ENCODE measurements at regions not wholly inside any gene's neighbourhood (a gene's known extent, or its start where the extent isn't known, plus 50 kb on each side); places are given as distances from the start of the nearest gene placed in this dataset.

DNA sequence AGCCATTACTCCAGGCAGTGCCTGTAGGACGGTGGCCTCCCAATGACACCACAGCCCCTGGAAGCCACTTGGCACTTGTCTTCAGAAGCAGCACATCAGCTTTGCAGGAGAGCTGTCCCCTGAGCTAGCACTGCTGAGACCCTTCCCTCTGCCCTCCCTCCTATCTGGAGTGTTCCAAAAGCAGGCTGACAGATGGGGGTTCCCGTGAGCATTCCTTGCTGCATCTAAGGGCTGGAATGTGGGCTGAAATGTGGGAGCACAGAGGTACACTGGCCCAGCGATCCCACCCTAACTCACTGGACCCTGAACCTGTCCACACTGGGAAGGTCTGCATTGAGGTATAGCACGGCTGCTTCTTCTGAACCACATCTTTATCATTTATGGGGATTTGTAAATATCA lies 230.1 kb downstream of the ANAPC1 start:
- ATAC-seq = no peak
- Mint-ChIP-seq H3K27ac (no peak overlapping the region), H3K4me3 (no peak overlapping the region), H3K36me3 (no peaks in the 10 kb centered on the region), H3K4me1 (peaks cover 8% of the 10 kb centered on the region), H3K9me3 (no peaks in the 10 kb centered on the region), H3K27me3 (no peaks in the 10 kb centered on the region)

DNA sequence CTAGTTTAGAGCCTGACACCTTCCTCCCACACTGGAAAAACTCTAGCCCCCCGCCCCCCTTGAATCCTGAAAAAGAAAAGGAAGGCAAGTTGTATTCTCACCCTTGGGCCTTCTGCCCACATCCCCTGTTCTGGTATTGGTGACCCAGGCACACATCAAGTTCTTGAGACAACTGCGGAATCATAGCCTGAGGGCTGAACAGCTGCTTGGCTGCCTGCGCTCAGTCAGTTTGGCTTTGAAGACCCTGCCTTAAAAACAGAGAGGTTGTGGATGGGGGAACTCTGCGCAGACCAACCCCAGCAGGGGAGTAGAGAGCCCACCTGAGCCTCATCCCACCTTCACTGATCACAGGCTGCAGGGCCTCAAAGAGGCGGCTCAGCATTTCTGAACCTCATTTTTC lies 229.2 kb downstream of the ANAPC1 start:
- peaks cover 17% of the 10 kb centered on the region for H3K4me1 Mint-ChIP-seq
- no peaks in the 10 kb centered on the region for H3K36me3 Mint-ChIP-seq
- H3K27ac Mint-ChIP-seq = no peak overlapping the region
- H3K4me3 Mint-ChIP-seq = no peak overlapping the region
- no peak for ATAC-seq
- H3K9me3 Mint-ChIP-seq = no peaks in the 10 kb centered on the region
- H3K27me3 Mint-ChIP-seq = no peaks in the 10 kb centered on the region

DNA sequence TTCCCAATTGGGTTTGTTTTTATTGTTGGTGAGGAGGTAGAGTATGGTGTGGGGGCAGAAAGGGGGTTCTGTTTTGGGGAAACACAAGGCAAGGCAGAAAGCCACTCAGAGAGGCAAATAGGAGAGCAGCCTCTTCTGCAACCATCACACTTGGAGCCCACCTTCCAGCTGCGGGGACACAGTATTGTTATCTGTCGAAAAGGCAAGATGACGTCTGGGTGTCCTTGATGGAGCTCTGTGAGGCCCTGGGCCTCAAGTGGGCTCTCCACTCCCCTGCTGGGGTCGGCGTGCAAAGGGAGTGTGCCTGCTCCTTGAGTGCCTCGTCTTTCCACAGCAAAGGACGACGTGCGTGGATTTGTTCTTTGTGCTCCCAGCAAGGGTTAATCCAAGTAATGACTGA lies 227.6 kb downstream of the ANAPC1 start:
- no peak overlapping the region for H3K27ac Mint-ChIP-seq
- no peaks in the 10 kb centered on the region for H3K27me3 Mint-ChIP-seq
- H3K4me3 Mint-ChIP-seq = no peak overlapping the region
- H3K36me3 Mint-ChIP-seq = no peaks in the 10 kb centered on the region
- no peaks in the 10 kb centered on the region for H3K9me3 Mint-ChIP-seq
- H3K4me1 Mint-ChIP-seq = peaks cover 24% of the 10 kb centered on the region
- no peak for ATAC-seq

DNA sequence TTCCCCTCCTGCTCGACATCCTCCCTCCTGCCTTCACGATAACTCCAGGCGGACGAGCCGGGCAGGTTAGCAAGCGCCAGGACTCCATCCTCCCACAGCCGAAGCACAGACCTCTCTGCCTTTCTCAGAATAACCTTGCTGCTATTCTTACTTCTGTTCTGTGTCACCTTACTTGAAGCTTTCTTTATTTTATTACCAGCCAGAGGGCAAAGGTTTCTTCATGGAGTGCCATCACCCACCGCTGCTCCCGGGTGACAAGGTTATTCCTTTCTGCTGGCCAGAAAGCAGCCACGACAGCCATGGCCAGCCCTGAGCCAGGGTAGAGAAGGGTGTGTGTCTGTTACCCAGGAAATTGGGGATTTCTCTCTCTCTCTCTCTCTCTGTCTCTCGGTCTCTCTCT lies 227.1 kb downstream of the ANAPC1 start:
- Mint-ChIP-seq H3K9me3 (no peaks in the 10 kb centered on the region), H3K36me3 (no peaks in the 10 kb centered on the region), H3K4me3 (no peak overlapping the region), H3K27ac (no peak overlapping the region), H3K4me1 (peaks cover 22% of the 10 kb centered on the region), H3K27me3 (no peaks in the 10 kb centered on the region)
- no peak for ATAC-seq

DNA sequence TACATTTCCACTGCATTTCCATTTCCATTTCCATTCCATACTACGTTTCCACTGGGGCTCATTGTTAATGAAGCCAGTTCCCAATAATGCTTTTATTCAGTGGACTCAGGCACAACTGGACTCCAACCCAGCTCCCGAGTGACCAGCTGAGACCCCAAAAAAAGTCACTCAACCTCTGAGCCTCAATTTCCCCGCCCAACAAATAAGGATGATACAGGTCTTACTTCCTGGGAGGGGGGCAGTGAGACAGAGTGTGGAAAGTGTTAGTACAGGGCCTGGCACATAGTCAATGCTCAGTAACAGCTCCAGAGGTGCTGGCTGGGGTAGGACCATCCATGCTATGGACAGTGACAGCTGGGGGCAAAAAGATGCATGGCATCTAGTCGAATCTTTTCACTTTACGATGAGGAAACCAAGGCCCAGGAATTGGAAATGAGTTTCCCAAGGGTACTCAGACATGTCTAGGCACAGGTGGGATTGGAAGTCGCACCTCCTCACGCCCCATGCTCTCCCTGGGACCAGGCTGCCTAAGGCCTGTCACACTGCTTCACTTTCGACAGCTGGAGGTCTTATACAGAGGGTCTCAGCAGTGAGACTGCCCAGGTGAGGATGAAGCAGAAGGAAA lies 226.5 kb downstream of the ANAPC1 start:
- no peak overlapping the region for H3K27ac Mint-ChIP-seq
- H3K4me3 Mint-ChIP-seq = no peak overlapping the region
- no peaks in the 10 kb centered on the region for H3K9me3 Mint-ChIP-seq
- H3K27me3 Mint-ChIP-seq = no peaks in the 10 kb centered on the region
- peaks cover 18% of the 10 kb centered on the region for H3K4me1 Mint-ChIP-seq
- no peak for ATAC-seq
- no peaks in the 10 kb centered on the region for H3K36me3 Mint-ChIP-seq

DNA sequence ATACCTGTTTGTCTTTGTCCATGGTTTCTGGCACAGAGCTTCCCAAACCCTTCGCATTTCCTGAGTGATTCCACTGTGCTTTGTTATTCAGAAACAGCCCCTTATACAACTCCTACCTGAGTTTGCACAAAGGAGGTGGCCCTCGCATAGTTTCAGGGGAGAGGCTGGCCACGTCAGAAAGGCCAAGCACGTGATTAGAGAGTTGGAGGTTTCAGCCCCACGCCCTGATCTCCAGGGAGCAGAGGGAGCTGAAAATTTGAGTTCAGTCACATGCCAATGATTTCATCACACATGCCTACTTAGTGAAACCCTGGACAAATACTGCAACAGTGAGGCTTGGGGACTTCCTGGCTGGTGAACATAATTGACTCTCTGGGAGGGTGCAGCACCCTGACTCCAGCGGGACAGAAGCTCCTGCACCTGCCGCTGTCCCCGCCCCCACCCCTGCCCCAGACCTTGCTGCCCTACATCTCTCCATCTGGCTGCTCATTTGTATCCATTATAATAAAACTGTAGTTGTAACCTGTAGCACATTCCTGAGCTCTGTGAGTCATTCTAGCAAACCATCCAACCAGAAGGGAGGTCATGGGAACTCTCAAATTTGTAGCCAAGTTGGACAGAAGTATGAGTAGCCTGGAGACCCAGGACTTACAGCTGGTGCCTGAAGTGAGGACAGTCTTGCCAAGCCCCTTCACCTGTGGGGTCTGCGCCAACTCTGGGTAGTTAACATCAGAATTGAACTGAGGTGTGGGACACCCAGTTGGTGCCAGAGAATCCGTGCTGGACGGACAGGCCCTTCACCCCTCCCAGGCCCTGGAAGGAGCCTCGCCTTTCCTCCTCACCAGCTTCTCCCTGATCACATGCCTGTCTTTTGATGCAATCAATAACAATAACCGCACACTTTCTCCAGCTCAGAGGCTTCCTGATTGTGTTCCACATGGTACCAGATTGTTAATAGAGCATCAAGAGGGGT lies 224.3 kb downstream of the ANAPC1 start:
- ATAC-seq = peak; percentile 62
- no peak overlapping the region for H3K4me3 Mint-ChIP-seq
- no peak overlapping the region for H3K27ac Mint-ChIP-seq
- no peaks in the 10 kb centered on the region for H3K36me3 Mint-ChIP-seq
- no peaks in the 10 kb centered on the region for H3K27me3 Mint-ChIP-seq
- peaks cover 27% of the 10 kb centered on the region for H3K4me1 Mint-ChIP-seq
- no peaks in the 10 kb centered on the region for H3K9me3 Mint-ChIP-seq

DNA sequence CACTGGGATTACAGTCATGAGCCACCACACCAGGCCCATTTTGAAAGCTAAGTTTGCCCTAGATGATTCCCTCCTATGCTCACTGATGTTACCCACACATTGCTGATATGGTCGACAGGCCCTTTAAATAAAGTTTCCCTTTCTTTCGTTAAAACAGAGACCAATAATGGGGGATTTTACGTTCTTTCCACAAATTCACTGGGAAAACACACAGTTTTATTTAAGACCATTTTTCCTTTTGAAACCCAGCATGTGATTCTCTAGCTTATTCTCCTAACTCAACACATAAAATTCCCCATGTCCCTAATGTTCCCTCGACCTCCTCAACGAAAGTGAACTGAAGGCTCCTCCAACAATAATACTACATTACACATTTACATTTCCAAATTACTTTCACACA lies 223.2 kb downstream of the ANAPC1 start:
- H3K36me3 Mint-ChIP-seq = no peaks in the 10 kb centered on the region
- no peak overlapping the region for H3K27ac Mint-ChIP-seq
- H3K4me3 Mint-ChIP-seq = no peak overlapping the region
- no peaks in the 10 kb centered on the region for H3K9me3 Mint-ChIP-seq
- peaks cover 27% of the 10 kb centered on the region for H3K4me1 Mint-ChIP-seq
- H3K27me3 Mint-ChIP-seq = no peaks in the 10 kb centered on the region
- ATAC-seq = no peak

DNA sequence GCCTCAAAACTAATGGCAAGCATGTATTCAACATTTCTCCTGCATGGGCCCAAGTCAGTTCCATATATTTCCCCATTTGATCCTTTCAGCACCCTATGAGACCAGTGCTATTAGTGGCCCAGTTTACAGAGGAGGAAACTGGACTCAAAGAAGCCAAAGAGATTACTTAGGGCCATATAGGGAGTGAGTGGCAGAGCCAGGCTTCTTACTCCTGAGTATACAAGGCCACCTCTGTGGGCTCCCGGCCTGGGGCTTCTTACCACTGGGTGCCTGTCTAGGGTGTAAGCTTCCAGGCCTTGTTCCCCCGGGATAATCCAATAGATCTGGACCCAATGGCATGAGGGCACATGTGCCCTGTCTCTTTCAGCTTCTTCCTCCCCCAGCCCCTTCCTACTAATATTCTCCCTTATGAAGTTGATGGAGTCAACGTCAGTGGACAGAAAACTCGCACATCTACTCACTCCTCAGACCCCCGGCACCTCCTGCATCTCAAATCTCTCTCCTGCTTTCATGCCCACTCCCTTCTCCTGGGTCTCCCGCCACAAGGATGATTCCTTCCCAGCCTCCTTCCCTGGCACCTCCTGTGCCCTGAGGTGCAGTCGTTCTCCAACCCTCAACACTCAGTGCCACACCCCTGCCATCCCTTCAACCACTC lies 222.6 kb downstream of the ANAPC1 start:
- Mint-ChIP-seq H3K9me3 (no peaks in the 10 kb centered on the region), H3K27ac (no peak overlapping the region), H3K36me3 (no peaks in the 10 kb centered on the region), H3K4me3 (no peak overlapping the region), H3K27me3 (no peaks in the 10 kb centered on the region), H3K4me1 (peaks cover 27% of the 10 kb centered on the region)
- no peak for ATAC-seq

DNA sequence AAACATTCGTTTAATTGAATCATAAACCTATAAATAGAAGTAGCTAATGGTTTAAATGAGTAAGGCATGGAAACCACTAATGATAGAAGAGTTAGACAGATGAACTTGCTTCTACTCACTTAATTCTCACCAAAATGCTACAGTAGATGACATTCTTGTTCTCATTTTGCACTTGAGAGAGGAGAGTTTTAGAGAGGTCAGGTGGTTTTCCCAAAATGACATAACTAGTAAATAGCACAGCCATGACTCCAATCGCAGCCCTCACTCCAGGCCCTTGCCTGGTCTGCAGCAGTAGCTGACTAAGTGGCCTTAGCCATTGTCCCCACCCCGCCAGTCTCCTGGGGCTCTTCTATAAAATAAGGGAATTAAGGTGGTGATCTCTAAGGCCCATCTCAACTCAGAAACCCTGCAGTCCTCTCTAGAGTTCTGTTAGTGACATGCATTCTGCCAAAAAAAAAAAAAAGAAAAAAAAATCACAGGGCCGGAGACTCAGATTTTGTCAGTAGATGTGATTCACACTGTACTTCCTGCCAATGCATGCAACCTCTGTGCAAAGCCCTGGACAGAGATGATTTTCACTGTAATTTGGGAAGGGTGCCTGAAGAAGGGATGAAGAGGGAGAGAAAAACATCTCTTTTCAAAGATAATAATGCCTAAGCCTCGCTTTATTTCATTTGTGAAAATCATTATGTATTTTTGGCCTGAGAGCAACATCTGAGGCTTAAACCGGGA lies 221.8 kb downstream of the ANAPC1 start:
- Mint-ChIP-seq H3K27ac (no peak overlapping the region), H3K4me3 (no peak overlapping the region)
- ATAC-seq = no peak

DNA sequence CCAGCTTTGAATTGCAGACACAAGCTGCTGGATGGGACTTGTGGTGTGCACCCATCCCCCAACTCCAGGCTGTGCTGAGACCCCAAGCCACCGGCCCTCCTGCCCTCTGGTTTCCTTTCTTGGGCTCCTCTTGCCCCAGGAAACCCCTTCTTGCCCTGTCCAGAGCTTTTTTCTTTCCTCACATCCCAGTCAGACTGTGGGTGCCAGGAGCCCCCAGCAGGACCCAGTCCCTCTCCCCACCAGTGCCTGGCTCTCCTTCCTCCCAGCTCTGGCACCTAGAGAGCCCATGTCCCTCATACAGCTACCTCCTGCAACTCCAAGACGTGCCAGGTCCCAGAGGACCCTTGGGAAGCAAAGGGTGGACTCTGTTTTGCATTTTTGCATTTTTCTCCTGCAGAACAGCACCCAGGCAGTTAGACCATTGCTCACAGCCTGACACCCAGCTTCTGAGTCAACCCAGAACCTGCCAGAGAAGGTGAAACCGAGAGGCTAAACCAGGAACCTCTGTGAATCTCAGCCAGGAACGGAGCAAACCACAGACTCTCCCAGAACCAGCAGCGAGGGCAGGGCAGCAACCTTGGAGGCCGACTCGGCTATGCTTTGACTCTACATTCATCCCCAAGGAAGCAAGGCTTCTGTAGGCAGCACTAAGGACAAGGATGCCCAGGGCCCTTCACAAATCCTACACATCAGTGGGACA lies 221.1 kb downstream of the ANAPC1 start:
- peak; percentile 82 for ATAC-seq
- H3K4me1 Mint-ChIP-seq = peaks cover 27% of the 10 kb centered on the region
- H3K27me3 Mint-ChIP-seq = no peaks in the 10 kb centered on the region
- H3K27ac Mint-ChIP-seq = no peak overlapping the region
- H3K36me3 Mint-ChIP-seq = no peaks in the 10 kb centered on the region
- no peak overlapping the region for H3K4me3 Mint-ChIP-seq
- H3K9me3 Mint-ChIP-seq = no peaks in the 10 kb centered on the region

More for the DNA sequence above, 221.8 kb downstream of the ANAPC1 start:
- no peaks in the 10 kb centered on the region for H3K27me3 Mint-ChIP-seq
- no peaks in the 10 kb centered on the region for H3K9me3 Mint-ChIP-seq
- H3K4me1 Mint-ChIP-seq = peaks cover 27% of the 10 kb centered on the region
- no peaks in the 10 kb centered on the region for H3K36me3 Mint-ChIP-seq

DNA sequence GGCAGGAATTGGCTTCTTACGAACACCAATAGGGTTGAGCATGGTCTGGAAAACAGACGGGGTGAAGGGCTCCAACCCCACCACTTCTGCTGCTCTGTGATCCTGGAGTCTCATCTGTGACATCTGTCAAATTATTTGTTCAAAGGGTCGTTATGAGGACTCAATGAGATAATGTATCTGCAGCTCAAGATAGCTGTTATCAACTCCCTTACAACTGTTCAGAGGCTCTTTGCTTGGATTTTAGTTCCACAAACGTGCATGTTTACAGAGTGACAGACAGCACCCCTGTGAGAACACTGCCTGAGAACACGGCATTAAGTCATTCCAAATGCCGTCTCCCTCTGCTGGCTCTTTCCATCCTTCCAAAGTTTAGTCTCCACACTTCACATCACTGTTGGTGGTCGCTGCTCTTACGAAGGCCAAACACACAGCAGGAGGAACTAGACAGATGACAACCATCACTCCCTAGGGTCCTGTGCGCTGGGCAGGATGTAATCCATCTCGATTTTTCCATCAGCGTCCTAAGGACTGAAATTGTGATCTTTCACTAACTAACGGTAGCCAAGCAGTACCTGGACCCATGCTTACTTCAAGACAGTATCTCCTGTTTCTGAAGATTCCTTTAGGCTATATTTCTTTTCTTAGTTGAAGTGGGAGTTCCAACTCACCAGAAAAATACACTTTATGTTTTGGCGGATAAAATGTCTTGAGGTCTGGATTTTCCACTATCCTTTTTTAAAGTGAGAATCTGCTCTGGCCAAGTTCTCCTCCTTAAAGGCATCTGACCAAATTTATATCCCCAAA lies 220.3 kb downstream of the ANAPC1 start:
- H3K9me3 Mint-ChIP-seq = no peaks in the 10 kb centered on the region
- no peak overlapping the region for H3K27ac Mint-ChIP-seq
- H3K4me3 Mint-ChIP-seq = no peak overlapping the region
- no peak for ATAC-seq
- peaks cover 27% of the 10 kb centered on the region for H3K4me1 Mint-ChIP-seq
- no peaks in the 10 kb centered on the region for H3K27me3 Mint-ChIP-seq
- no peaks in the 10 kb centered on the region for H3K36me3 Mint-ChIP-seq

DNA sequence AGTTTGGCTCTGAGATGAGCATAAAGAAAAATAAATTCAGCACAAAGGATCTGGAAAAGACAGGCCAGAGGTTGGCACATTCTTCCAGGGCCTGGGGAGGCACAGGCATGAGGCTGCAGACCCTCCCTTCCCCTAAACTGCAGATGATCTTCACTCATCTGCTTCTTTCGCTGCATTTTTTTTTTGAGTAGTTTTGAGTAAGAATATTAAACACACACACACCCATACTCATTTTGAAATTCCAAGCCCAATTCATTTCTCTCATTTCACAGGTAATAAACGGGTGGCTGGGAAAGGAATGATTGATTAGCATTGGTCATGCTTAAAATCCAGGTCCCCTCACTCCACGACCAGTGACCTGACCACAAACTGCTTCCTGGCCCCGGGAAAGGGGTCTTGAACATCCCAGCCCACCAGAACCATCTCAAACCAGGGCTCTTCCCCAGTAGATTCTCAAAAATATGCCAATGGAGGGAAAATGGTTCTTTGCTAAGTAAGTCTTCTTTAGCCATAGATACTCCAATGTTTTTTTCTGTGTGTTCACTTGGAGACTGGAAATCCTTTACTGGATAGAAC lies 219.6 kb downstream of the ANAPC1 start:
- H3K36me3 Mint-ChIP-seq = no peaks in the 10 kb centered on the region
- no peak overlapping the region for H3K4me3 Mint-ChIP-seq
- peaks cover 23% of the 10 kb centered on the region for H3K4me1 Mint-ChIP-seq
- H3K27ac Mint-ChIP-seq = no peak overlapping the region
- no peak for ATAC-seq
- H3K9me3 Mint-ChIP-seq = no peaks in the 10 kb centered on the region
- H3K27me3 Mint-ChIP-seq = no peaks in the 10 kb centered on the region

DNA sequence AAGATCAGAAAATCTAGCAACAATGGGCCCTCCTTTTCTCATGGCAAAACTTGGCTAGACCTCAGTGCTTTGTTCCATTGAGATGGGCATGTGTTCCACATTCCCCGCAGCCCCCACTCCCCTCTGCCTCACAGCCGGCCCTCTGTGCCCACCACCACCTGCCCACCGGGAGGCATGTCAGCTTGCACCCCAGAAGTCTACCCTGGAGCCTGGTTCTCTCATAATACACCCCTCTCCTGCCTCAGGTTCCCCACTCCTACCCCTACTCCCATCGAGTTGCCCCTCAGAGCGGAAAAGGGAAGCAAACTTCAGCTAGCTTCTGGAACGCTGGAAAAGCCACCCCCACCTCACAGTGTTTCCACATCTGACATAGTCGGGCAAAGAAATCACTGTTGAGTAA lies 219.0 kb downstream of the ANAPC1 start:
- Mint-ChIP-seq H3K36me3 (no peaks in the 10 kb centered on the region), H3K9me3 (no peaks in the 10 kb centered on the region), H3K27ac (no peak overlapping the region), H3K27me3 (no peaks in the 10 kb centered on the region), H3K4me1 (peaks cover 17% of the 10 kb centered on the region), H3K4me3 (no peak overlapping the region)
- no peak for ATAC-seq
